Spleen (tissue), 11 donors: ENCODE measurements at regions not wholly inside any gene's neighbourhood (a gene's known extent, or its start where the extent isn't known, plus 50 kb on each side); places are given as distances from the start of the nearest gene placed in this dataset.

Experiments used
- DNase-seq: peaks from one replicate; pipeline ENCODE4 v3.0.0-alpha.2; 2020
- H3K27ac ChIP-seq, 8 donors: fragments of 200-600 bp; sonication (generic) in 7 of 8; 1 replicate in 4 of 8; 2 replicates in 4 of 8; pipeline versions ENCODE4 v1.5.0 to v1.8.0; 2016 to 2021; ENCODE audit warnings: inconsistent platforms in 4 of 8, mild to moderate bottlenecking in 4 of 8, moderate library complexity in 1 of 8
- H3K27me3 ChIP-seq, 7 donors: fragments of 200-600 bp; sonication (generic) in 6 of 7; replicated peaks in 1 of 7; 1 replicate in 4 of 7; 2 replicates in 3 of 7; pipeline versions ENCODE4 v1.5.0 to v1.8.0; 2016 to 2021; ENCODE audit warnings: inconsistent platforms in 3 of 7, mild to moderate bottlenecking in 1 of 7
- H3K36me3 ChIP-seq, 6 donors: fragments of 200-600 bp; sonication (generic) in 5 of 6; 1 replicate in 4 of 6; 2 replicates in 2 of 6; pipeline versions ENCODE4 v1.5.0 to v1.8.0; 2016 to 2021; ENCODE audit warnings: inconsistent platforms in 2 of 6
- H3K4me1 ChIP-seq, 6 donors: fragments of 200-600 bp; sonication (generic) in 5 of 6; 1 replicate in 3 of 6; 2 replicates in 3 of 6; pipeline versions ENCODE4 v1.5.0 to v1.8.0; 2016 to 2021; ENCODE audit warnings: inconsistent platforms in 3 of 6
- H3K4me3 ChIP-seq, 8 donors: fragments of 200-600 bp; sonication (generic) in 7 of 8; 1 replicate in 4 of 8; 2 replicates in 4 of 8; pipeline versions ENCODE4 v1.5.0 to v1.8.0; 2016 to 2021; ENCODE audit warnings: inconsistent platforms in 4 of 8, mild to moderate bottlenecking in 4 of 8, moderate library complexity in 2 of 8
- H3K9me3 ChIP-seq, 8 donors: fragments of 200-600 bp; sonication (generic) in 7 of 8; 1 replicate in 4 of 8; 2 replicates in 4 of 8; pipeline versions ENCODE4 v1.5.0 to v1.8.0; 2016 to 2021; ENCODE audit warnings: inconsistent platforms in 4 of 8
- CTCF ChIP-seq, 11 experiments: fragments of 200-600 bp in 7 of 11; fragments of 450-650 bp in 4 of 11; sonication (generic) in 4 of 11; IDR thresholded peaks in 8 of 11; conservative IDR thresholded peaks in 3 of 11; 1 replicate in 7 of 11; 2 replicates in 4 of 11; pipeline versions ENCODE4 v1.4.0 to v1.8.0; 2016 to 2021; ENCODE audit warnings: antibody characterized with exemption in 11 of 11, inconsistent platforms in 4 of 11, mild to moderate bottlenecking in 1 of 11
- POLR2A ChIP-seq, 3 donors: fragments of 450-650 bp; IDR thresholded peaks; one replicate each; pipeline ENCODE4 v1.5.1; 2017; ENCODE audit warnings: antibody characterized with exemption in 3 of 3, mild to moderate bottlenecking in 1 of 3
- POLR2AphosphoS5 ChIP-seq, 3 donors: sonication (generic); formaldehyde crosslinking; IDR thresholded peaks; one replicate each; pipeline ENCODE4 v1.5.1; 2017; ENCODE audit warnings: antibody characterized with exemption in 3 of 3
- WGBS, 5 donors: extraction: QIAGEN DNeasy Blood & Tissue Kit in 3 of 5; methylation state at CpG; one replicate each; pipeline versions ENCODE4 v1.1.5 to v1.1.7; 2013 to 2018; 5-methylcytosine and 5-hydroxymethylcytosine counted together
- intact Hi-C: fragments of 100-400 bp; cut with DNase I; formaldehyde crosslinking; loops from one replicate; pipeline ENCODE4 v1.15.0; 2023; ENCODE audit warnings: low total_unique reads
- donor health status: healthy with polysubstance abuse.
- donor health status: DM: no; HTN: no; CAD: no; lungs with moderate emphysema.
- donor health status: DM: no; HTN: no; CAD: no.
- donor health status: Bipolar disorder and iron deficiency.
- donor health status: healthy.
- donor health status: DM: no; HTN: no; CAD: no.
- donor health status: DM: yes; HTN: yes; CAD: no.

- H3K9me3 ChIP-seq = no peaks in the 10 kb centered on the region
- peaks cover 0 to 12% (median under 1%) of the 10 kb centered on the region in 6 donors for H3K4me1 ChIP-seq
- H3K36me3 ChIP-seq = no peaks in the 10 kb centered on the region
- no peak overlapping the region for H3K27ac ChIP-seq
- WGBS, 5 donors = 90 to 96% (median 93%) methylated on average over 7 of the region's 7 CpGs
- peaks cover 0 to 3% (median 0%) of the 10 kb centered on the region in 7 donors for H3K27me3 ChIP-seq
- intact Hi-C loops = no loop called here
- H3K4me3 ChIP-seq = no peak overlapping the region
- DNase-seq = no peak
- TF ChIP-seq POLR2A (IDR thresholded peaks at IDR 0.05) (no peak), POLR2AphosphoS5 (IDR thresholded peaks at IDR 0.05) (no peak), CTCF (IDR thresholded peaks at IDR 0.05 in 8 of 11, conservative IDR thresholded peaks at IDR 0.05 in 3 of 11) (no peak)
Measured at GRCh38 chr2:215614296-215614695, 178.4 kb upstream of the FN1 start.

- intact Hi-C loops = no loop called here
Measured at GRCh38 chr2:215613888-215614287, 178.0 kb upstream of the FN1 start.

GRCh38 chr2:215613280-215613679, 177.4 kb upstream of the FN1 start:
- TF ChIP-seq CTCF (IDR thresholded peaks at IDR 0.05 in 8 of 11, conservative IDR thresholded peaks at IDR 0.05 in 3 of 11) (no peak), POLR2A (IDR thresholded peaks at IDR 0.05) (no peak), POLR2AphosphoS5 (IDR thresholded peaks at IDR 0.05) (no peak)
- WGBS, 5 donors = 65 to 75% (median 73%) methylated on average over 8 of the region's 8 CpGs
- no peak for DNase-seq
- intact Hi-C loops = no loop called here
- no peaks in the 10 kb centered on the region for H3K36me3 ChIP-seq
- no peak overlapping the region for H3K27ac ChIP-seq
- no peak overlapping the region for H3K4me3 ChIP-seq
- H3K4me1 ChIP-seq = peaks cover 0 to 9% (median 0%) of the 10 kb centered on the region in 6 donors
- H3K9me3 ChIP-seq = no peaks in the 10 kb centered on the region
- no peaks in the 10 kb centered on the region for H3K27me3 ChIP-seq

More at GRCh38 chr2:215613888-215614287, 178.0 kb upstream of the FN1 start:
- Histone ChIP-seq H3K27me3 (no peaks in the 10 kb centered on the region), H3K27ac (no peak overlapping the region), H3K4me1 (peaks cover 0 to 9% (median 0%) of the 10 kb centered on the region in 6 donors), H3K4me3 (no peak overlapping the region), H3K36me3 (no peaks in the 10 kb centered on the region), H3K9me3 (no peaks in the 10 kb centered on the region)
- WGBS, 5 donors = 94 to 98% (median 95%) methylated on average over 6 of the region's 6 CpGs
- TF ChIP-seq POLR2AphosphoS5 (IDR thresholded peaks at IDR 0.05) = no peak
- TF ChIP-seq CTCF (IDR thresholded peaks at IDR 0.05 in 8 of 11, conservative IDR thresholded peaks at IDR 0.05 in 3 of 11) = no peak
- no peak for TF ChIP-seq POLR2A (IDR thresholded peaks at IDR 0.05)
- no peak for DNase-seq

- intact Hi-C loops = no loop called here
- H3K4me1 ChIP-seq = peaks cover 0 to 9% (median 0%) of the 10 kb centered on the region in 6 donors
- no peaks in the 10 kb centered on the region for H3K9me3 ChIP-seq
- 55 to 91% (median 86%) methylated on average over 2 of the region's 2 CpGs for WGBS, 5 donors
- no peaks in the 10 kb centered on the region for H3K36me3 ChIP-seq
- no peak overlapping the region for H3K4me3 ChIP-seq
- no peak for DNase-seq
- H3K27me3 ChIP-seq = no peaks in the 10 kb centered on the region
- TF ChIP-seq POLR2A (IDR thresholded peaks at IDR 0.05) = no peak
- no peak for TF ChIP-seq POLR2AphosphoS5 (IDR thresholded peaks at IDR 0.05)
- no peak for TF ChIP-seq CTCF (IDR thresholded peaks at IDR 0.05 in 8 of 11, conservative IDR thresholded peaks at IDR 0.05 in 3 of 11)
- H3K27ac ChIP-seq = no peak overlapping the region
Measured at GRCh38 chr2:215612786-215613185, 176.9 kb upstream of the FN1 start.
